GM23338 (cell line): ENCODE measurements at regions not wholly inside any gene's neighbourhood (a gene's known extent, or its start where the extent isn't known, plus 50 kb on each side); places are given as distances from the start of the nearest gene placed in this dataset.

Experiments
- ATAC-seq: fragments of 200-7000 bp; cut with Tn5 transposase; 3 replicates; pipeline ENCODE4 v1.9.1; 2020
- DNase-seq: peaks from one replicate; pipeline ENCODE4 v3.0.0-alpha.2; 2015; ENCODE audit warnings: low spot score
- H2AFZ ChIP-seq: fragments of 200-600 bp; sonication (generic); 2 replicates; pipeline ENCODE4 v1.8.0; 2016; ENCODE audit warnings: antibody characterized with exemption, mild to moderate bottlenecking, moderate library complexity
- H3F3A ChIP-seq: fragments of 200-600 bp; sonication (generic); replicated peaks from 2 replicates; pipeline ENCODE4 v1.8.0; 2017; ENCODE audit warnings: antibody characterized with exemption, mixed run types, low read depth
- H3K27ac ChIP-seq: fragments of 200-600 bp; sonication (generic); 2 replicates; pipeline ENCODE4 v1.6.1; 2016; ENCODE audit warnings: low read depth
- H3K27me3 ChIP-seq: fragments of 200-600 bp; sonication (generic); 2 replicates; pipeline ENCODE4 v1.8.0; 2016; ENCODE audit warnings: mild to moderate bottlenecking, mixed run types, moderate library complexity; ENCODE audit not compliant: insufficient read depth
- H3K36me3 ChIP-seq: fragments of 200-600 bp; sonication (generic); 2 replicates; pipeline ENCODE4 v1.8.0; 2016; ENCODE audit warnings: mild to moderate bottlenecking; ENCODE audit not compliant: insufficient read depth
- H3K4me1 ChIP-seq: fragments of 200-600 bp; sonication (generic); 2 replicates; pipeline ENCODE4 v1.8.0; 2016; ENCODE audit warnings: mild to moderate bottlenecking, moderate library complexity; ENCODE audit not compliant: insufficient read depth
- H3K4me2 ChIP-seq: fragments of 200-600 bp; sonication (generic); 2 replicates; pipeline ENCODE4 v1.7.1; 2017; ENCODE audit warnings: mixed run types
- H3K4me3 ChIP-seq: fragments of 200-600 bp; sonication (generic); 2 replicates; pipeline ENCODE4 v1.6.1; 2016; ENCODE audit warnings: mixed run types
- H3K79me2 ChIP-seq: fragments of 200-600 bp; sonication (generic); replicated peaks from 2 replicates; pipeline ENCODE4 v1.8.0; 2017; ENCODE audit warnings: mild to moderate bottlenecking; ENCODE audit not compliant: insufficient read depth
- H3K9me2 ChIP-seq: fragments of 200-600 bp; sonication (generic); 2 replicates; pipeline ENCODE4 v1.8.0; 2017; ENCODE audit not compliant: insufficient read depth
- H4K20me1 ChIP-seq: fragments of 200-600 bp; sonication (generic); replicated peaks from 2 replicates; pipeline ENCODE4 v1.8.0; 2017; ENCODE audit warnings: mild to moderate bottlenecking; ENCODE audit not compliant: insufficient read depth
- H3K27ac Mint-ChIP-seq: 2 replicates; pipeline ENCODE4 v1.8.0; 2020; ENCODE audit warnings: inconsistent platforms, mild to moderate bottlenecking, moderate library complexity, mixed read lengths
- H3K27me3 Mint-ChIP-seq: 3 replicates; pipeline ENCODE4 v1.8.0; 2022; ENCODE audit warnings: low read depth, mild to moderate bottlenecking, moderate library complexity, mixed read lengths, inconsistent platforms; ENCODE audit not compliant: insufficient read depth, poor library complexity
- H3K36me3 Mint-ChIP-seq: 3 replicates; pipeline ENCODE4 v1.8.0; 2021; ENCODE audit warnings: low read depth, mild to moderate bottlenecking, inconsistent platforms, moderate library complexity, mixed read lengths
- H3K4me1 Mint-ChIP-seq: 3 replicates; pipeline ENCODE4 v1.8.0; 2020; ENCODE audit warnings: mild to moderate bottlenecking, inconsistent platforms, mixed read lengths
- H3K4me3 Mint-ChIP-seq: 3 replicates; pipeline ENCODE4 v1.8.0; 2021; ENCODE audit warnings: moderate library complexity, mild to moderate bottlenecking, inconsistent platforms, mixed read lengths
- H3K9me3 Mint-ChIP-seq: 3 replicates; pipeline ENCODE4 v1.8.0; 2020; ENCODE audit warnings: moderate library complexity, mild to moderate bottlenecking, inconsistent platforms, mixed read lengths
- CREB1 ChIP-seq: fragments of 250-450 bp; sonication (Bioruptor Pico); IDR thresholded peaks from 2 replicates; pipeline ENCODE4 v1.5.0; 2020; ENCODE audit warnings: low read depth, mild to moderate bottlenecking, moderate library complexity
- CTCF ChIP-seq, 2 experiments: fragments of 200-600 bp in 1 of 2; sonication (generic) in 1 of 2; conservative IDR thresholded peaks; 2 replicates each; pipeline versions ENCODE4 v1.5.1 to v1.6.1; 2016 to 2017; ENCODE audit warnings: antibody characterized with exemption in 2 of 2, low read depth in 2 of 2, mild to moderate bottlenecking in 2 of 2, moderate library complexity in 1 of 2
- ETS1 ChIP-seq: IDR thresholded peaks from 2 replicates; pipeline ENCODE4 v1.6.1; 2016; ENCODE audit warnings: antibody characterized with exemption
- EZH2 ChIP-seq: fragments of 200-600 bp; sonication (generic); IDR thresholded peaks from one replicate; pipeline ENCODE4 v1.8.0; 2017; ENCODE audit warnings: antibody characterized with exemption, mild to moderate bottlenecking, low read depth; ENCODE audit not compliant: unreplicated experiment
- EZH2phosphoT487 ChIP-seq: fragments of 200-600 bp; sonication (generic); IDR thresholded peaks from one replicate; pipeline ENCODE4 v1.8.1; 2018; ENCODE audit warnings: antibody characterized with exemption; ENCODE audit not compliant: unreplicated experiment
- JUNB ChIP-seq: IDR thresholded peaks from one replicate; pipeline ENCODE4 v1.6.1; 2016; ENCODE audit warnings: antibody characterized with exemption; ENCODE audit not compliant: unreplicated experiment
- NANOG ChIP-seq: IDR thresholded peaks from 2 replicates; pipeline ENCODE4 v1.6.1; 2016; ENCODE audit warnings: antibody characterized with exemption, borderline replicate concordance
- POLR2AphosphoS5 ChIP-seq: IDR thresholded peaks from 2 replicates; pipeline ENCODE4 v1.6.1; 2016; ENCODE audit warnings: antibody characterized with exemption, low read depth
- REST ChIP-seq: IDR thresholded peaks from one replicate; pipeline ENCODE4 v1.6.1; 2018; ENCODE audit warnings: antibody characterized with exemption; ENCODE audit not compliant: unreplicated experiment
- STAT1 ChIP-seq: IDR thresholded peaks from one replicate; pipeline ENCODE4 v1.6.1; 2016; ENCODE audit warnings: antibody characterized with exemption; ENCODE audit not compliant: unreplicated experiment
- ZNF114 ChIP-seq: fragments of 250-450 bp; sonication (Bioruptor Pico); IDR thresholded peaks from 2 replicates; pipeline ENCODE4 v1.5.0; 2020; ENCODE audit warnings: mild to moderate bottlenecking, moderate library complexity
- ZNF331 ChIP-seq: fragments of 250-450 bp; sonication (Bioruptor Pico); IDR thresholded peaks from 2 replicates; pipeline ENCODE4 v1.5.0; 2020; ENCODE audit warnings: low read depth, mild to moderate bottlenecking, moderate library complexity
- ZNF462 ChIP-seq: fragments of 250-450 bp; sonication (Bioruptor Pico); IDR thresholded peaks from 2 replicates; pipeline ENCODE4 v1.5.0; 2020; ENCODE audit warnings: mild to moderate bottlenecking, moderate library complexity

- H3K79me2 ChIP-seq, result no peaks in the 10 kb centered on the region
- no peaks in the 10 kb centered on the region for H3K9me2 ChIP-seq
- ATAC-seq (no peak), DNase-seq (no peak)
- TF ChIP-seq ZNF462 (CRISPR knock-in tag), result no peak
- no peak for TF ChIP-seq NANOG
- no peak for TF ChIP-seq REST
- no peak for TF ChIP-seq CREB1 (CRISPR knock-in tag)
- TF ChIP-seq POLR2AphosphoS5, result no peak
- no peak for TF ChIP-seq EZH2phosphoT487
- no peak for TF ChIP-seq EZH2
- TF ChIP-seq ZNF114, result no peak
- TF ChIP-seq CTCF (conservative IDR thresholded peaks at IDR 0.05; ENCODE audit: low read depth in 2 of 2), result no peak
- no peak for TF ChIP-seq ZNF331 (CRISPR knock-in tag)
- TF ChIP-seq ETS1, result no peak
- TF ChIP-seq STAT1, result no peak
- TF ChIP-seq JUNB, result no peak
- peaks cover 6% of the 10 kb centered on the region for H3K4me1 Mint-ChIP-seq
- no peaks in the 10 kb centered on the region for H3K36me3 ChIP-seq
- no peaks in the 10 kb centered on the region for H3K27me3 ChIP-seq
- no peaks in the 10 kb centered on the region for H3K9me3 Mint-ChIP-seq
- no peak overlapping the region for H2AFZ ChIP-seq
- no peak overlapping the region for H3K27ac ChIP-seq
- no peak overlapping the region for H3K27ac Mint-ChIP-seq
- peaks cover 3% of the 10 kb centered on the region; the same call in 1 of the 2 replicates for H3K4me1 ChIP-seq
- no peak overlapping the region for H3K4me3 ChIP-seq
- H3K4me2 ChIP-seq, result no peak overlapping the region
- no peak overlapping the region for H3K4me3 Mint-ChIP-seq
- H3K27me3 Mint-ChIP-seq, result peaks cover 7% of the 10 kb centered on the region
- H3F3A ChIP-seq, result no peaks in the 10 kb centered on the region
- H4K20me1 ChIP-seq, result no peaks in the 10 kb centered on the region
- no peaks in the 10 kb centered on the region for H3K36me3 Mint-ChIP-seq
These were observed 113.2 kb upstream of the CSF3R start for GRCh38 chr1:36595921-36596320.
